HepG2 (cell line): ENCODE measurements at regions not wholly inside any gene's neighbourhood (a gene's known extent, or its start where the extent isn't known, plus 50 kb on each side); places are given as distances from the start of the nearest gene placed in this dataset.

Experiments
- ATAC-seq: fragments of 200-7000 bp; cut with Tn5 transposase; 3 replicates; pipeline ENCODE4 v1.9.1; 2020; ENCODE audit warnings: mild to moderate bottlenecking, moderate library complexity
- BruUV-seq: library from RNA; stranded (reverse); fragments of 400-500 nt; replicated peaks from 2 replicates; lab custom pipeline; 2021; lab: Mats Ljungman, UMichigan
- CTCF ChIA-PET: fragments of 300-600 bp; formaldehyde crosslinking; extraction: SDS; loops from one replicate; lab custom pipeline; 2021; ENCODE audit warnings: low total read pairs, inconsistent platforms, low intra/inter-chr PET ratio; lab: Yijun Ruan, JAX
- POLR2A ChIA-PET: fragments of 350-600 bp; sonication (Branson Sonifier 250); formaldehyde crosslinking; loops from one replicate; lab custom pipeline; 2020; ENCODE audit warnings: antibody characterized with exemption, inconsistent platforms; lab: Yijun Ruan, JAX
- DNase-seq: peaks from one replicate; pipeline ENCODE4 v3.0.0-alpha.2; 2015; ENCODE audit warnings: low spot score
- FAIRE-seq: peaks from 3 replicates; lab custom pipeline; 2011; peaks lifted over from hg19 to GRCh38; lab: Jason Lieb, UNC
- H2AFZ ChIP-seq: one replicate; pipeline ENCODE4 v1.6.1; 2011; ENCODE audit warnings: low read length, inconsistent platforms
- H3K27ac ChIP-seq: fragments of 300-600 bp; 3 replicates; pipeline ENCODE4 v1.8.0; 2011; ENCODE audit warnings: mixed run types, mild to moderate bottlenecking, mixed read lengths, low read length, inconsistent platforms; ENCODE audit not compliant: insufficient read depth; ENCODE audit errors: extremely low read length
- H3K27me3 ChIP-seq, 2 experiments: fragments of 200-600 bp in 1 of 2; 2 replicates in 1 of 2; 3 replicates in 1 of 2; pipeline versions ENCODE4 v1.6.0 to v1.8.0; 2011; ENCODE audit warnings: low read length in 2 of 2, mild to moderate bottlenecking in 2 of 2, moderate library complexity in 2 of 2, inconsistent platforms in 1 of 2; ENCODE audit not compliant: insufficient read depth in 2 of 2, control insufficient read depth in 1 of 2
- H3K36me3 ChIP-seq, 2 experiments: fragments of 200-600 bp in 1 of 2; replicated peaks in 1 of 2; 2 replicates in 1 of 2; 3 replicates in 1 of 2; pipeline versions ENCODE4 v1.5.1 to v1.8.0; 2011; ENCODE audit warnings: low read length in 2 of 2, inconsistent platforms in 1 of 2; ENCODE audit not compliant: insufficient read depth in 2 of 2, control insufficient read depth in 1 of 2
- H3K4me1 ChIP-seq: 2 replicates; pipeline ENCODE4 v1.5.1; 2012; ENCODE audit warnings: low read length, inconsistent platforms; ENCODE audit not compliant: insufficient read depth
- H3K4me2 ChIP-seq: 2 replicates; pipeline ENCODE4 v1.6.0; 2011; ENCODE audit warnings: low read depth, low read length, inconsistent platforms
- H3K4me3 ChIP-seq, 3 experiments: fragments of 200-600 bp in 1 of 3; sonication (generic), shearing (Covaris generic) in 1 of 3; replicated peaks in 1 of 3; 2 replicates each; pipeline ENCODE4 v1.5.1; 2011 to 2016; ENCODE audit warnings: low read length in 3 of 3, inconsistent platforms in 2 of 3, low read depth in 2 of 3, mild to moderate bottlenecking in 2 of 3, control low read depth in 1 of 3, mixed read lengths in 1 of 3; ENCODE audit not compliant: insufficient read depth in 1 of 3
- H3K79me2 ChIP-seq: one replicate; pipeline ENCODE4 v1.6.1; 2011; ENCODE audit warnings: low read length, inconsistent platforms; ENCODE audit not compliant: insufficient read depth
- H3K9ac ChIP-seq: 2 replicates; pipeline ENCODE4 v1.6.0; 2011; ENCODE audit warnings: mild to moderate bottlenecking, low read depth, low read length, inconsistent platforms; ENCODE audit not compliant: insufficient read depth
- H3K9me3 ChIP-seq: 2 replicates; pipeline ENCODE4 v1.5.1; 2012; ENCODE audit warnings: mild to moderate bottlenecking, low read length
- H4K20me1 ChIP-seq: 2 replicates; pipeline ENCODE4 v1.6.0; 2011; ENCODE audit warnings: inconsistent platforms, mild to moderate bottlenecking, low read length, moderate library complexity; ENCODE audit not compliant: insufficient read depth
- CCAR2 ChIP-seq: fragments of 200-400 bp; formaldehyde crosslinking; optimal IDR thresholded peaks from 2 replicates; pipeline ENCODE3; 2018; ENCODE audit warnings: low read depth, mild to moderate bottlenecking, low read length, moderate library complexity
- CREB3 ChIP-seq: sonication (generic); formaldehyde crosslinking; IDR thresholded peaks from 2 replicates; pipeline ENCODE4 v1.5.0; 2020; ENCODE audit warnings: missing genetic modification reagents
- GABPA ChIP-seq, 2 experiments: IDR thresholded peaks; 2 replicates each; pipeline ENCODE4 v1.6.1; 2011 to 2016; ENCODE audit warnings: low read depth in 2 of 2, low read length in 1 of 2, missing biosample characterization in 1 of 2, missing genetic modification characterization in 1 of 2
- MED13 ChIP-seq: sonication (generic); formaldehyde crosslinking; IDR thresholded peaks from 2 replicates; pipeline ENCODE4 v1.5.0; 2020; ENCODE audit warnings: missing genetic modification reagents
- MTA1 ChIP-seq: sonication (generic); formaldehyde crosslinking; IDR thresholded peaks from 2 replicates; pipeline ENCODE4 v1.4.0; 2020; ENCODE audit warnings: missing genetic modification reagents, mild to moderate bottlenecking, borderline replicate concordance
- RARA ChIP-seq: IDR thresholded peaks from 2 replicates; pipeline ENCODE4 v1.6.1; 2016; ENCODE audit warnings: missing genetic modification reagents, missing compliant biosample characterization
- SRY ChIP-seq: sonication (generic); formaldehyde crosslinking; IDR thresholded peaks from 2 replicates; pipeline ENCODE4 v1.8.0; 2022; ENCODE audit warnings: mild to moderate bottlenecking, missing genetic modification reagents
- TBX2 ChIP-seq: sonication (generic); formaldehyde crosslinking; IDR thresholded peaks from 2 replicates; pipeline ENCODE4 v1.5.0; 2020; ENCODE audit warnings: missing genetic modification reagents, mild to moderate bottlenecking, borderline replicate concordance
- ZBTB40 ChIP-seq, 2 experiments: fragments of 450-650 bp in 1 of 2; sonication (generic) in 1 of 2; formaldehyde crosslinking in 1 of 2; IDR thresholded peaks; 2 replicates each; pipeline versions ENCODE4 v1.6.1 to v1.8.0; 2016 to 2022; ENCODE audit warnings: antibody characterized with exemption in 1 of 2, mild to moderate bottlenecking in 1 of 2, missing genetic modification reagents in 1 of 2
- ZNF101 ChIP-seq: sonication (generic); formaldehyde crosslinking; IDR thresholded peaks from 2 replicates; pipeline ENCODE4 v1.4.0; 2020; ENCODE audit warnings: mild to moderate bottlenecking, low read depth, missing genetic modification reagents, borderline replicate concordance
- ZNF20 ChIP-seq: sonication (generic); formaldehyde crosslinking; IDR thresholded peaks from 2 replicates; pipeline ENCODE4 v1.4.0; 2020; ENCODE audit warnings: mild to moderate bottlenecking, moderate library complexity, missing genetic modification reagents
- ZNF362 ChIP-seq: sonication (generic); formaldehyde crosslinking; IDR thresholded peaks from 2 replicates; pipeline ENCODE4 v1.4.0; 2020; ENCODE audit warnings: missing genetic modification reagents, mild to moderate bottlenecking, borderline replicate concordance
- ZNF577 ChIP-seq: sonication (generic); formaldehyde crosslinking; IDR thresholded peaks from 2 replicates; pipeline ENCODE4 v1.4.0; 2020; ENCODE audit warnings: mild to moderate bottlenecking, low read depth, missing genetic modification reagents, borderline replicate concordance
- ZNF605 ChIP-seq: sonication (generic); formaldehyde crosslinking; IDR thresholded peaks from 2 replicates; pipeline ENCODE4 v1.8.0; 2022; ENCODE audit warnings: mild to moderate bottlenecking, missing genetic modification reagents
- ZNF720 ChIP-seq: sonication (generic); formaldehyde crosslinking; IDR thresholded peaks from 2 replicates; pipeline ENCODE4 v1.4.0; 2020; ENCODE audit warnings: missing genetic modification reagents
- WGBS: methylation state at CpG from one replicate; pipeline ENCODE4 v1.1.6; 2017; ENCODE audit warnings: low lambda C conversion rate; 5-methylcytosine and 5-hydroxymethylcytosine counted together
- in situ Hi-C: cut with HindIII; loops from 2 replicates; pipeline ENCODE4 v1.10.0; 2017; ENCODE audit warnings: low pct_unique_long_range_greater_than_20kb; ENCODE audit not compliant: extremely low pct_ligation_motif_present
- intact Hi-C: fragments of 100-400 bp; cut with micrococcal nuclease; formaldehyde crosslinking; loops from one replicate; pipeline ENCODE4 v1.10.0; 2022; ENCODE audit not compliant: unreplicated experiment

GRCh38 chr11:115060840-115061239 lies 382.5 kb downstream of the NXPE2 start:
- 8% methylated on average over 4 of the region's 4 CpGs for WGBS
- Histone ChIP-seq H3K4me1 (no peaks in the 10 kb centered on the region), H3K9me3 (peaks cover 18% of the 10 kb centered on the region), H3K4me3 (no peak overlapping the region), H3K36me3 (no peaks in the 10 kb centered on the region), H4K20me1 (no peaks in the 10 kb centered on the region), H2AFZ (no peak overlapping the region), H3K4me2 (no peak overlapping the region), H3K27me3 (no peaks in the 10 kb centered on the region; a peak in 1 of 5 replicates), H3K27ac (no peak overlapping the region), H3K9ac (no peak overlapping the region), H3K79me2 (no peaks in the 10 kb centered on the region)
- DNase-seq (no peak), ATAC-seq (no peak), FAIRE-seq (no peak)
- ChIA-PET CTCF (no interaction called here), POLR2A (no interaction called here)
- BruUV-seq = no TSS peak
- intact Hi-C loops = no loop called here
- in situ Hi-C loops = no loop called here
- TF ChIP-seq ZBTB40 (IDR thresholded peaks at IDR 0.05) (no peak), ZBTB40 (CRISPR knock-in tag; IDR thresholded peaks at IDR 0.05) (no peak), TBX2 (CRISPR knock-in tag) (no peak), SRY (CRISPR knock-in tag) (no peak), MED13 (no peak), ZNF101 (no peak), MTA1 (CRISPR knock-in tag) (no peak), GABPA (IDR thresholded peaks at IDR 0.05; ENCODE audit: low read depth, low read length) (no peak), GABPA (CRISPR knock-in tag; IDR thresholded peaks at IDR 0.05; ENCODE audit: low read depth) (no peak), ZNF605 (CRISPR knock-in tag) (no peak), RARA (CRISPR knock-in tag) (no peak), CREB3 (CRISPR knock-in tag) (no peak), ZNF720 (CRISPR knock-in tag) (no peak), ZNF20 (CRISPR knock-in tag) (no peak), CCAR2 (no peak), ZNF362 (CRISPR knock-in tag) (no peak), ZNF577 (no peak)
